ENCODE measurements at regions not wholly inside any gene's neighbourhood (a gene's known extent, or its start where the extent isn't known, plus 50 kb on each side); places are given as distances from the start of the nearest gene placed in this dataset.

- Histone ChIP-seq H3K27ac (ENCODE audit: low read length) (no peak overlapping the region), H3K4me2 (ENCODE audit: insufficient read depth, low read length) (no peak overlapping the region), H3K36me3 (ENCODE audit: insufficient read depth, low read length) (no peaks in the 10 kb centered on the region), H2AFZ (ENCODE audit: low read depth, low read length) (no peak overlapping the region), H3K79me2 (ENCODE audit: insufficient read depth, low read length) (no peaks in the 10 kb centered on the region), H3K4me3 (ENCODE audit: low read depth in 1 of 2, low read length in 2 of 2) (no peak overlapping the region), H3K4me1 (ENCODE audit: insufficient read depth, low read length) (no peaks in the 10 kb centered on the region), H3K27me3 (ENCODE audit: insufficient read depth, low read length, poor library complexity) (no peaks in the 10 kb centered on the region), H4K20me1 (ENCODE audit: insufficient read depth, low read length) (no peaks in the 10 kb centered on the region), H3K9me3 (ENCODE audit: insufficient read depth, low read length, severe bottlenecking) (no peaks in the 10 kb centered on the region), H3K9ac (ENCODE audit: low read depth, low read length) (no peak overlapping the region)
- TF ChIP-seq EZH2 (IDR thresholded peaks at IDR 0.05; ENCODE audit: borderline replicate concordance, low read depth, low read length, severe bottlenecking) (no peak), CTCF (IDR thresholded peaks at IDR 0.05; ENCODE audit: borderline replicate concordance, extremely low read depth, low read length, poor library complexity, severe bottlenecking) (no peak)
- DNase-seq (no peak), ATAC-seq (ENCODE audit: insufficient read depth, low read depth) (no peak)
These were observed 203.6 kb upstream of the NR2F2 start for GRCh38 chr15:96126859-96127258.

- Histone ChIP-seq H3K4me2 (ENCODE audit: insufficient read depth, low read length) (no peak overlapping the region), H3K9ac (ENCODE audit: low read depth, low read length) (no peak overlapping the region), H3K36me3 (ENCODE audit: insufficient read depth, low read length) (no peaks in the 10 kb centered on the region), H4K20me1 (ENCODE audit: insufficient read depth, low read length) (no peaks in the 10 kb centered on the region), H2AFZ (ENCODE audit: low read depth, low read length) (no peak overlapping the region), H3K4me1 (ENCODE audit: insufficient read depth, low read length) (no peaks in the 10 kb centered on the region), H3K79me2 (ENCODE audit: insufficient read depth, low read length) (no peaks in the 10 kb centered on the region), H3K9me3 (ENCODE audit: insufficient read depth, low read length, severe bottlenecking) (no peaks in the 10 kb centered on the region), H3K27ac (ENCODE audit: low read length) (no peak overlapping the region), H3K27me3 (ENCODE audit: insufficient read depth, low read length, poor library complexity) (no peaks in the 10 kb centered on the region), H3K4me3 (ENCODE audit: low read depth in 1 of 2, low read length in 2 of 2) (no peak overlapping the region)
- DNase-seq (no peak), ATAC-seq (ENCODE audit: insufficient read depth, low read depth) (no peak)
- TF ChIP-seq CTCF (IDR thresholded peaks at IDR 0.05; ENCODE audit: borderline replicate concordance, extremely low read depth, low read length, poor library complexity, severe bottlenecking), result no peak
These were observed 199.8 kb upstream of the NR2F2 start for GRCh38 chr15:96130734-96131133.

- no peaks in the 10 kb centered on the region for H3K27me3 ChIP-seq (ENCODE audit: insufficient read depth, low read length, poor library complexity)
- TF ChIP-seq EZH2 (IDR thresholded peaks at IDR 0.05; ENCODE audit: borderline replicate concordance, low read depth, low read length, severe bottlenecking) (no peak), CTCF (IDR thresholded peaks at IDR 0.05; ENCODE audit: borderline replicate concordance, extremely low read depth, low read length, poor library complexity, severe bottlenecking) (no peak)
- H4K20me1 ChIP-seq (ENCODE audit: insufficient read depth, low read length), result no peaks in the 10 kb centered on the region
- H3K4me3 ChIP-seq (ENCODE audit: low read depth in 1 of 2, low read length in 2 of 2), result no peak overlapping the region
- no peak overlapping the region for H2AFZ ChIP-seq (ENCODE audit: low read depth, low read length)
- ATAC-seq (ENCODE audit: insufficient read depth, low read depth), result no peak
- no peaks in the 10 kb centered on the region for H3K36me3 ChIP-seq (ENCODE audit: insufficient read depth, low read length)
- no peaks in the 10 kb centered on the region for H3K9me3 ChIP-seq (ENCODE audit: insufficient read depth, low read length, severe bottlenecking)
- no peaks in the 10 kb centered on the region for H3K79me2 ChIP-seq (ENCODE audit: insufficient read depth, low read length)
- no peak overlapping the region for H3K9ac ChIP-seq (ENCODE audit: low read depth, low read length)
- no peak for DNase-seq
- H3K4me2 ChIP-seq (ENCODE audit: insufficient read depth, low read length), result no peak overlapping the region
- H3K4me1 ChIP-seq (ENCODE audit: insufficient read depth, low read length), result no peaks in the 10 kb centered on the region
- H3K27ac ChIP-seq (ENCODE audit: low read length), result no peak overlapping the region
These were observed 198.4 kb upstream of the NR2F2 start for GRCh38 chr15:96132126-96132525.
